Loucy (cell line): ENCODE measurements at regions not wholly inside any gene's neighbourhood (a gene's known extent, or its start where the extent isn't known, plus 50 kb on each side); places are given as distances from the start of the nearest gene placed in this dataset.
"Not testable (repeated sequence)": the region's sequence is repeated elsewhere in the genome, so short reads cannot be mapped to it uniquely, and the experiment has no call there.

ENCODE experiments used
- EZH2phosphoT487 ChIP-seq: fragments of 200-600 bp; IDR thresholded peaks from 2 replicates; pipeline ENCODE4 v1.6.1; 2018; ENCODE audit warnings: antibody characterized with exemption, mild to moderate bottlenecking, moderate library complexity, borderline replicate concordance
- TF ChIP-seq, protein P1 (sequence below): fragments of 200-600 bp; sonication (generic); conservative IDR thresholded peaks from 2 replicates; pipeline ENCODE4 v1.5.1; 2014; ENCODE audit warnings: mild to moderate bottlenecking, antibody characterized with exemption, low read length

GRCh38 chr6:1156411-1156810, 155.5 kb upstream of the FOXQ1 start:
- TF ChIP-seq, protein P1, sequence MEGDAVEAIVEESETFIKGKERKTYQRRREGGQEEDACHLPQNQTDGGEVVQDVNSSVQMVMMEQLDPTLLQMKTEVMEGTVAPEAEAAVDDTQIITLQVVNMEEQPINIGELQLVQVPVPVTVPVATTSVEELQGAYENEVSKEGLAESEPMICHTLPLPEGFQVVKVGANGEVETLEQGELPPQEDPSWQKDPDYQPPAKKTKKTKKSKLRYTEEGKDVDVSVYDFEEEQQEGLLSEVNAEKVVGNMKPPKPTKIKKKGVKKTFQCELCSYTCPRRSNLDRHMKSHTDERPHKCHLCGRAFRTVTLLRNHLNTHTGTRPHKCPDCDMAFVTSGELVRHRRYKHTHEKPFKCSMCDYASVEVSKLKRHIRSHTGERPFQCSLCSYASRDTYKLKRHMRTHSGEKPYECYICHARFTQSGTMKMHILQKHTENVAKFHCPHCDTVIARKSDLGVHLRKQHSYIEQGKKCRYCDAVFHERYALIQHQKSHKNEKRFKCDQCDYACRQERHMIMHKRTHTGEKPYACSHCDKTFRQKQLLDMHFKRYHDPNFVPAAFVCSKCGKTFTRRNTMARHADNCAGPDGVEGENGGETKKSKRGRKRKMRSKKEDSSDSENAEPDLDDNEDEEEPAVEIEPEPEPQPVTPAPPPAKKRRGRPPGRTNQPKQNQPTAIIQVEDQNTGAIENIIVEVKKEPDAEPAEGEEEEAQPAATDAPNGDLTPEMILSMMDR, result not testable (repeated sequence)
- TF ChIP-seq EZH2phosphoT487, result not testable (repeated sequence)
